Neural crest cell (in vitro differentiated cells): ENCODE measurements at regions not wholly inside any gene's neighbourhood (a gene's known extent, or its start where the extent isn't known, plus 50 kb on each side); places are given as distances from the start of the nearest gene placed in this dataset.

Source experiments
- DNase-seq: peaks from one replicate; pipeline ENCODE4 v3.0.0; 2021; ENCODE audit warnings: low read depth, mixed read lengths, low spot score
- H3K27ac Mint-ChIP-seq: one replicate; pipeline ENCODE4 v1.8.0; 2021; ENCODE audit warnings: mild to moderate bottlenecking, mixed read lengths; ENCODE audit not compliant: unreplicated experiment
- H3K27me3 Mint-ChIP-seq: 2 replicates; pipeline ENCODE4 v1.8.0; 2021; ENCODE audit warnings: low read depth, mild to moderate bottlenecking, mixed read lengths
- H3K36me3 Mint-ChIP-seq: 2 replicates; pipeline ENCODE4 v1.8.0; 2021; ENCODE audit warnings: low read depth, mild to moderate bottlenecking, mixed read lengths
- H3K4me1 Mint-ChIP-seq: 2 replicates; pipeline ENCODE4 v1.8.0; 2021; ENCODE audit warnings: mixed read lengths
- H3K4me3 Mint-ChIP-seq: one replicate; pipeline ENCODE4 v1.8.0; 2021; ENCODE audit warnings: mild to moderate bottlenecking, mixed read lengths
- H3K9me3 Mint-ChIP-seq: 2 replicates; pipeline ENCODE4 v1.8.0; 2021; ENCODE audit warnings: mixed read lengths
- TF ChIP-seq, protein P1 (sequence below): fragments of 200-600 bp; sonication (generic); conservative IDR thresholded peaks from 2 replicates; pipeline ENCODE4 v1.5.0; 2021; ENCODE audit warnings: antibody characterized with exemption, mild to moderate bottlenecking

DNA sequence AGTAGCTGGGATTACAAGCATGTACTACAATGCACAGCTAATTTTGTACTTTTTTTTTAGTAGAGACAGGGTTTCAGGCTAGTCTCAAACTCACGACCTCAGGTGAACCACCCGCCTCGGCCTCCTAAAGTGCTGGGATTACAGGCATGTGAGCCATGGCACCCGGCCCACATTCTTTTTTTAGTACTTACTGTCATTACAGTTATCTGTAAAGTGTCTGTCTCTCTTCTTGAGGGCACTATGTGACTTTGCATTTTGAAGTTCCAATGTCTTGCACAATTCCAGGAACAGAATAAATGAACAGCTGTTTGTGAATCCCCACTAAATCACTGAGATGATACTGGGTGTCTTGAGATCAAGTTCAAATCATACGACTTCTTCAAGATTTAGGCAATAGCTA is 1540.3 kb downstream of the CDH11 start:
- Mint-ChIP-seq H3K4me3 (no peak overlapping the region), H3K4me1 (peaks cover 18% of the 10 kb centered on the region), H3K36me3 (no peaks in the 10 kb centered on the region), H3K9me3 (peaks cover 4% of the 10 kb centered on the region), H3K27ac (no peak overlapping the region), H3K27me3 (no peaks in the 10 kb centered on the region)
- TF ChIP-seq, protein P1, sequence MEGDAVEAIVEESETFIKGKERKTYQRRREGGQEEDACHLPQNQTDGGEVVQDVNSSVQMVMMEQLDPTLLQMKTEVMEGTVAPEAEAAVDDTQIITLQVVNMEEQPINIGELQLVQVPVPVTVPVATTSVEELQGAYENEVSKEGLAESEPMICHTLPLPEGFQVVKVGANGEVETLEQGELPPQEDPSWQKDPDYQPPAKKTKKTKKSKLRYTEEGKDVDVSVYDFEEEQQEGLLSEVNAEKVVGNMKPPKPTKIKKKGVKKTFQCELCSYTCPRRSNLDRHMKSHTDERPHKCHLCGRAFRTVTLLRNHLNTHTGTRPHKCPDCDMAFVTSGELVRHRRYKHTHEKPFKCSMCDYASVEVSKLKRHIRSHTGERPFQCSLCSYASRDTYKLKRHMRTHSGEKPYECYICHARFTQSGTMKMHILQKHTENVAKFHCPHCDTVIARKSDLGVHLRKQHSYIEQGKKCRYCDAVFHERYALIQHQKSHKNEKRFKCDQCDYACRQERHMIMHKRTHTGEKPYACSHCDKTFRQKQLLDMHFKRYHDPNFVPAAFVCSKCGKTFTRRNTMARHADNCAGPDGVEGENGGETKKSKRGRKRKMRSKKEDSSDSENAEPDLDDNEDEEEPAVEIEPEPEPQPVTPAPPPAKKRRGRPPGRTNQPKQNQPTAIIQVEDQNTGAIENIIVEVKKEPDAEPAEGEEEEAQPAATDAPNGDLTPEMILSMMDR: no peak
- DNase-seq: no peak

DNA sequence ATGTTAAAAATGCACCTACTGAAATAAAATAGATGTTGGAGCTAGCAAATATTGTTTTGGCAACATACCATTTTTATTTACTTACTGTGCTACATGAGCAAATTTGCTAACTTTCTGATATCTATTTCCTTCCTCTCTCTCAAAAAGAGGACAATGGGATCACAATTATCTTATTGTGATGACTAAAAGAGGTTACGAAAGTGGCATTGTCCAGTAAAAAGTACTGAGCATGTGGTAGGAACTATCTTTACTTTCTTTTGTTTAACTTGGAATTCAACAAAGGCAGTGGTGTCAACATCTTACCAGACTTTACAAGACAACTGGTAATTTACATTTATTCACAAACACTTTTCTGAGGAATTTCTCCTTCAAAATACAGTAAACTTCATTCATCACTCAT is 1542.6 kb upstream of the CDH8 start:
- H3K27me3 Mint-ChIP-seq: no peaks in the 10 kb centered on the region
- H3K9me3 Mint-ChIP-seq: peaks cover 4% of the 10 kb centered on the region
- no peak overlapping the region for H3K27ac Mint-ChIP-seq
- TF ChIP-seq, protein P1: no peak
- H3K4me3 Mint-ChIP-seq: no peak overlapping the region
- H3K4me1 Mint-ChIP-seq: peaks cover 29% of the 10 kb centered on the region
- no peaks in the 10 kb centered on the region for H3K36me3 Mint-ChIP-seq
- DNase-seq: no peak

DNA sequence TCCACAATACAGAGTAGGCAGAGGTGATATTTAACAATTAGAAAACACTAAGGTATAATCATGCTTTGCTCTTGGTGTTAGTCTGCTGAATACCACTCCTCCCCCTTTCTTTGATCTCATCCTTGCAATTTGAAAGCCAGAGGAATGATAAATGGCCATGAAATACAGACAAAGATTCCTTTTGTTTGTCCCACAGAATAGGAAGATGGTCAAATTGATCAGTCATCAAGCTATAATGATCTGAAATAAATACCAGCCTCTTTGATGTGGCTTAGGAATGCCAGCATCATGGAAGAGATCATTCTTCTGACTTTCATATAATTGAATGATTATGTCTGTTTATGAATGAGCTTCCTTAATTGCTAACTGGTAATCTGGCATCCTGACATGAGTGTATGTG is 1541.7 kb upstream of the CDH8 start:
- Mint-ChIP-seq H3K27ac (no peak overlapping the region), H3K36me3 (no peaks in the 10 kb centered on the region), H3K4me1 (peaks cover 29% of the 10 kb centered on the region), H3K27me3 (no peaks in the 10 kb centered on the region), H3K9me3 (no peaks in the 10 kb centered on the region), H3K4me3 (no peak overlapping the region)
- DNase-seq: no peak
- TF ChIP-seq, protein P1: no peak

DNA sequence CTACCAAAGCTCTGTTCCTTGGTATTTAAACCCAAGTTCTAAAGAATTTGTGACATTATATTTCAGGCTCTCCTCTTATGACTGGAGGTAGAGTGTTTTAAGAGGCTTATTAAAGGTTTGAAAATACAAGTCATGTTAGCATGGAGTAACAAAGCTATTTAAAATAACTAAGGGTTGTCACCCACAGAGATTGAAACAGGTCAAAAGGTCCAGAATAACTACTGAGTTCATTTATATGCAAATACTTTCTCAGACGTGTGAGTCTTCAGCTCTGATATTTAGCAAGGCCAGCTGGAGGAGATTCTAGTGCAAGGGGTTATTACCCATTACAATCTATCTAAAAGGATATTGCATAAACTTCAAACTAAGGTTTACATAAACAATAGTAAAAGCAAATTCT is 1538.8 kb upstream of the CDH8 start:
- Mint-ChIP-seq H3K36me3 (no peaks in the 10 kb centered on the region), H3K27ac (no peak overlapping the region), H3K4me3 (no peak overlapping the region), H3K4me1 (peaks cover 29% of the 10 kb centered on the region), H3K27me3 (no peaks in the 10 kb centered on the region), H3K9me3 (no peaks in the 10 kb centered on the region)
- TF ChIP-seq, protein P1: no peak
- no peak for DNase-seq

DNA sequence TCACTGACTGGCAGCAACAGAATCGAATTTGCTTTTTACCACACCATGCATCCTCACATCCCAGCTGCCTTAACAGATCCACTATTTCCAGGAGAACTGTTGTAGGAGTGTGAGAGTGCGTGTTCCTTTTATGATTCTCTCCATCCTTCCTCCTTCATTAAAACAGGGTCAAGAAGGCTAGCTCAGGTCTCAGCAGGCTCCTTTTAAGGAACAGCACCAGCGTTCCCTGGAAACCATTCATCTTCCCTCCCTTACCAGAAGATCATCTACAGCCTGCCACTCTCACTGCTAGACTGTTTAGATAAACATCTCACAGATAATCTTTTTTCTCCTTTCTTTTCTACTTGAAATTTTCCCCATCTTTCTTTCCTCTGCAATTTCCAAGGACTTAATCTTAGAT is 1531.9 kb upstream of the CDH8 start:
- TF ChIP-seq, protein P1: no peak
- Mint-ChIP-seq H3K4me3 (no peak overlapping the region), H3K27me3 (no peaks in the 10 kb centered on the region), H3K9me3 (no peaks in the 10 kb centered on the region), H3K27ac (peak overlapping the region; percentile 7), H3K36me3 (no peaks in the 10 kb centered on the region), H3K4me1 (peaks cover 11% of the 10 kb centered on the region)
- no peak for DNase-seq
